Ovary (tissue), 7 donors: ENCODE measurements at regions not wholly inside any gene's neighbourhood (a gene's known extent, or its start where the extent isn't known, plus 50 kb on each side); places are given as distances from the start of the nearest gene placed in this dataset.
"Not testable (repeated sequence)": the region's sequence is repeated elsewhere in the genome, so short reads cannot be mapped to it uniquely, and the experiment has no call there.

Experiments used
- DNase-seq, 5 donors: peaks; one replicate each; pipeline ENCODE4 v3.0.0-alpha.2; 2019 to 2020
- H3K27ac ChIP-seq, 2 donors: fragments of 200-600 bp; one replicate each; pipeline versions ENCODE4 v1.5.1 to v1.8.0; 2019 to 2022
- H3K27me3 ChIP-seq: fragments of 200-600 bp; one replicate; pipeline ENCODE4 v1.8.0; 2022
- H3K36me3 ChIP-seq: fragments of 200-600 bp; sonication (generic); one replicate; pipeline ENCODE4 v1.5.1; 2019
- H3K4me1 ChIP-seq: one replicate; pipeline ENCODE4 v1.8.1; 2013; ENCODE audit warnings: mild to moderate bottlenecking, moderate library complexity; ENCODE audit not compliant: insufficient read depth
- H3K4me3 ChIP-seq: fragments of 200-600 bp; sonication (generic); one replicate; pipeline ENCODE4 v1.5.1; 2017
- H3K9me3 ChIP-seq, 2 donors: fragments of 200-600 bp in 1 of 2; sonication (generic) in 1 of 2; one replicate each; pipeline versions ENCODE4 v1.5.1 to v1.8.1; 2013 to 2019; ENCODE audit warnings: mild to moderate bottlenecking in 1 of 2, moderate library complexity in 1 of 2
- EP300 ChIP-seq: sonication (generic); formaldehyde crosslinking; IDR thresholded peaks from one replicate; pipeline ENCODE4 v1.6.1; 2017; ENCODE audit warnings: antibody characterized with exemption
- POLR2A ChIP-seq: fragments of 450-650 bp; IDR thresholded peaks from one replicate; pipeline ENCODE4 v1.6.1; 2017; ENCODE audit warnings: antibody characterized with exemption, mild to moderate bottlenecking, moderate library complexity
- WGBS, 3 donors: extraction: QIAGEN DNeasy Blood & Tissue Kit in 1 of 3; methylation state at CpG; one replicate each; pipeline versions ENCODE4 v1.1.5 to v1.1.7; 2013 to 2017; 5-methylcytosine and 5-hydroxymethylcytosine counted together
- intact Hi-C, 4 donors: fragments of 100-400 bp; cut with DNase I; formaldehyde crosslinking; loops; one replicate each; pipeline versions ENCODE4 v1.11.0 to v1.15.1; 2022 to 2023
- TF ChIP-seq, protein P1 (sequence below), 3 donors: fragments of 450-650 bp in 2 of 3; fragments of 200-600 bp in 1 of 3; IDR thresholded peaks; one replicate each; pipeline versions ENCODE4 v1.5.1 to v1.8.0; 2016 to 2022; ENCODE audit warnings: antibody characterized with exemption in 3 of 3, mild to moderate bottlenecking in 1 of 3
- donor health status: DM: no; HTN: no; CAD: no; lungs with moderate emphysema.
- donor health status: DM: no; HTN: no; CAD: no.
- donor health status: Bipolar disorder and iron deficiency.
- donor health status: DM: no; HTN: no; CAD: no.
- donor health status: DM: yes; HTN: yes; CAD: no.

DNA sequence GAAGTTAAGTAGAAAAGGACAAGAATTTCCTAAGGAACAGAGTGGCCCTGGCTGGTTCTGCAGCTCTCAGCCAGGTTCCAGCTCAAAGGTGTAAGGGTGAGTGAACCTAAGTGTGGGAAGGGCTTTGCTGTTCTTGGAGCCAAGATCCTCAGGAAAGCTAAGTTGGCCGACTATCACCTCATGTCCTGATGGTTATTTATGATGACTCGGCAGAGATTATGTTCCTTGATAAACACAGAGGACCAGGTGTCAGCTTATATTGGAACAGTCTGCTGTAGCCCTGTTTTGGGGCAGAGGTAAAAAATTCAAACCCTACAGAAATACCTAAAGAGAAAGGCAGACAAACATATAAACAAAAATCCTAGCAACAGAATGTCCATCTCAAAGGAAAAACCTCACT lies 128.5 kb downstream of the TBX3 start:
- TF ChIP-seq, protein P1, sequence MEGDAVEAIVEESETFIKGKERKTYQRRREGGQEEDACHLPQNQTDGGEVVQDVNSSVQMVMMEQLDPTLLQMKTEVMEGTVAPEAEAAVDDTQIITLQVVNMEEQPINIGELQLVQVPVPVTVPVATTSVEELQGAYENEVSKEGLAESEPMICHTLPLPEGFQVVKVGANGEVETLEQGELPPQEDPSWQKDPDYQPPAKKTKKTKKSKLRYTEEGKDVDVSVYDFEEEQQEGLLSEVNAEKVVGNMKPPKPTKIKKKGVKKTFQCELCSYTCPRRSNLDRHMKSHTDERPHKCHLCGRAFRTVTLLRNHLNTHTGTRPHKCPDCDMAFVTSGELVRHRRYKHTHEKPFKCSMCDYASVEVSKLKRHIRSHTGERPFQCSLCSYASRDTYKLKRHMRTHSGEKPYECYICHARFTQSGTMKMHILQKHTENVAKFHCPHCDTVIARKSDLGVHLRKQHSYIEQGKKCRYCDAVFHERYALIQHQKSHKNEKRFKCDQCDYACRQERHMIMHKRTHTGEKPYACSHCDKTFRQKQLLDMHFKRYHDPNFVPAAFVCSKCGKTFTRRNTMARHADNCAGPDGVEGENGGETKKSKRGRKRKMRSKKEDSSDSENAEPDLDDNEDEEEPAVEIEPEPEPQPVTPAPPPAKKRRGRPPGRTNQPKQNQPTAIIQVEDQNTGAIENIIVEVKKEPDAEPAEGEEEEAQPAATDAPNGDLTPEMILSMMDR (IDR thresholded peaks at IDR 0.05) = no peak
- TF ChIP-seq POLR2A (no peak), EP300 (no peak)
- 51 to 55% (median 52%) methylated on average over 2 of the region's 2 CpGs for WGBS, 3 donors
- intact Hi-C loops = no loop called here

DNA sequence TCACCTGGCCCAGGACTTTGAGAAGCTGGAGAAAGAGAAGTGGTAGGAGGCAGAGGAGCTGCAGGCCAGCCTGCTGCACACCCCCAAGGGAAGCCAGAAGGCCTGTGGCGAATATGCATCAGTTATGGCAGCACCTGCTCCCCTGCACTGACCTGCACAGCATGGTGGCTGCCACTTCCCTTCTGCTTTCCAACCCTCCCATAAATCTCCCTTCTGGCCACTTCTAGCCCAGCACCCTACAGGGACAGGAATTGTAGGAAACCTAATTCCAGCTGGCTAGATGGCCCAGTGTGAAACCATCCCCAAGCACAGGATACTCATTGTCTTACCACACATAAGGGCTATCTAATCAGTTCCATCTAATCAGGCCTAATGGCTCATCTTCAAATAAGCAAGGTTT lies 136.3 kb downstream of the TBX3 start:
- DNase-seq = no peak

More for the DNA sequence above, 128.5 kb downstream of the TBX3 start:
- Histone ChIP-seq H3K4me3 (no peak overlapping the region), H3K27me3 (no peaks in the 10 kb centered on the region), H3K27ac (no peak overlapping the region), H3K36me3 (no peaks in the 10 kb centered on the region), H3K9me3 (no peaks in the 10 kb centered on the region), H3K4me1 (no peaks in the 10 kb centered on the region)
- DNase-seq = no peak

DNA sequence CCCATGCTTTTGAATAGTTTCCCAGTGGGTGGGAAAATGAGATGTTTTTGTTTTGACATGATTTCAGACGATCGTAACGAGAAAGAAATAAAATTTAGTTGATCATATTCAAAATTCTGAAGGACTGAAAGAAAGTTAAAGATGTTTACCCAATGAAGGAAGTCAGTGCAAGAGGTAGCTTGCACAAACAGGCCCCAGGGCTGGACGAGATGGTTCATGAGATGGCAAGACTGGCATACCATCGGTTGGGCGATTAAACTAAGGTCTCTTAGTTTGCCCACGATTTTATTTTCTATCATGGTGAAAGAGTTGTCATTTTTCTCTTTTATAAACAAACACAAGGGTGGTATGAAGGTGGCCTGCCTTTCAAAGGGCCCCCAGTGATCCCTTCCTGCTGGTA lies 124.5 kb upstream of the TBX5 start:
- no peak overlapping the region for H3K27ac ChIP-seq
- intact Hi-C loops = no loop called here
- DNase-seq = no peak
- no peaks in the 10 kb centered on the region for H3K27me3 ChIP-seq
- no peaks in the 10 kb centered on the region for H3K9me3 ChIP-seq
- no peak for TF ChIP-seq POLR2A
- no peak for TF ChIP-seq EP300
- TF ChIP-seq, protein P1 (IDR thresholded peaks at IDR 0.05) = no peak
- H3K4me3 ChIP-seq = no peak overlapping the region
- H3K36me3 ChIP-seq = no peaks in the 10 kb centered on the region
- WGBS, 3 donors = 67 to 75% (median 71%) methylated on average over 7 of the region's 7 CpGs
- no peaks in the 10 kb centered on the region for H3K4me1 ChIP-seq

More for the DNA sequence above, 136.3 kb downstream of the TBX3 start:
- no peaks in the 10 kb centered on the region for H3K9me3 ChIP-seq
- H3K27me3 ChIP-seq = no peaks in the 10 kb centered on the region
- no peak overlapping the region for H3K27ac ChIP-seq
- no peak overlapping the region for H3K4me3 ChIP-seq
- no peaks in the 10 kb centered on the region for H3K36me3 ChIP-seq
- no peaks in the 10 kb centered on the region for H3K4me1 ChIP-seq
- intact Hi-C loops = no loop called here
- 62 to 78% (median 73%) methylated on average over 1 of the region's 1 CpG for WGBS, 3 donors
- TF ChIP-seq, protein P1 (IDR thresholded peaks at IDR 0.05) = no peak
- TF ChIP-seq POLR2A (no peak), EP300 (no peak)

DNA sequence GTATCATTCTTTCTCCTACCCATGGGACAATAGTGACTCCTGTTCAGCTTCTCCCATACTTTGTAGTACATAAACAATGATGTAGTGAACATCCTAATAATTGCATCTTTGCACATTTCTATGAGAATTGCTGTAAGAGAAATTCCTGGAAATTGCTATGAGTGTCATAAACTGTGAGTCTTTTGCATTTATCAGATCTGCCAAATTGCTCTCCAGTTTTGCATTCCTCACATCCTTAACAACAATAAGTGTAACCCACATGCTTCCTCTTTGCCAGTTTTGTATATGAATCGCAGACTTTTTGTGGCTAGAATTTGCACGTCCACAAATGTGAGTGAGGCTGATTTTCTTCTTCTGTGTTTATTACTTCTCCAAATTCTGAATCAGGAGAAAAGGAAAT lies 124.0 kb upstream of the TBX5 start:
- Histone ChIP-seq H3K9me3 (no peaks in the 10 kb centered on the region), H3K36me3 (no peaks in the 10 kb centered on the region), H3K27ac (no peak overlapping the region), H3K4me3 (no peak overlapping the region), H3K27me3 (no peaks in the 10 kb centered on the region), H3K4me1 (no peaks in the 10 kb centered on the region)
- TF ChIP-seq, protein P1 (IDR thresholded peaks at IDR 0.05) = no peak
- TF ChIP-seq POLR2A (no peak), EP300 (no peak)
- intact Hi-C loops = no loop called here
- WGBS, 3 donors = 77 to 85% (median 77%) methylated on average over 2 of the region's 2 CpGs
- DNase-seq = no peak

DNA sequence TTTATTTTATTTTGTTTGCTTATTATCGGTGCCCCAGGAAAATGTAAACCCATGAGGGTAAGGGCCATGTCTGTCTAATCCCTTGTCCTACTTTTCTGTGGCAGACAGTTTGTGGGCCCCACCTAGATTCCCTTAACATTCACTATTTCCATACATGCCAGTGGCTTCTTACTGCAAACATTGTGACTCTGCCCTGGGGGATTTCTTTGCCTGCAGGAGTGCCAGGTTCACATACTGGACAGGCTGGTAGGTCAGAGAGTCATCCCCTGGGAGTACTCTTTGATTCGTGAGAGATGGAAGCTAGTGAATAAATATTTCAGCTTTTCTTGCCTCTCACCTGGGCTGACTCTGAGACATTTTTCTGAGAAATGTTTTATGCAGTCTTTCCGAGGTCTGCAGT lies 122.8 kb upstream of the TBX5 start:
- intact Hi-C loops = no loop called here
- Histone ChIP-seq H3K27me3 (no peaks in the 10 kb centered on the region), H3K9me3 (no peaks in the 10 kb centered on the region), H3K4me3 (no peak overlapping the region), H3K27ac (no peak overlapping the region), H3K36me3 (no peaks in the 10 kb centered on the region), H3K4me1 (no peaks in the 10 kb centered on the region)
- 48 to 76% (median 58%) methylated on average over 3 of the region's 3 CpGs for WGBS, 3 donors
- DNase-seq = no peak
- TF ChIP-seq POLR2A (no peak), EP300 (no peak)
- TF ChIP-seq, protein P1 (IDR thresholded peaks at IDR 0.05) = no peak

DNA sequence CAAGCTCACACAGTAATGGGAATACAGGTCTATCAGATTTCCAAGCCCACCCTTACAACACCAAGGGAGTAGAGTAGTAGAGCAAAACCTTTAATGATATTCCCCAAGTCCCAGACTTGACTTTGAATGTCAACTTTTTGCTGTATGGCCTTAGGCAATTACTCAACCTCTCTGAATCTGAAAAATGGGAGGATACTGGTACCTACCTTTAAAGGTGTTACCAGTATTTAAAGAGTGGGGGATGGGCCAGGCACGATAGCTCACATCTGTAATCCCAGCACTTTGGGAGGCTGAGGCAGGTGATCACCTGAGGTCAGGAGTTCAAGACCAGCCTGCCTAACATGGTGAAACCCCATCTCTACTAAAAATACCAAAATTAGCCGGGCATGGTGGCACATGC lies 115.2 kb upstream of the TBX5 start:
- H3K36me3 ChIP-seq = not testable (repeated sequence)
- 75 to 86% (median 79%) methylated on average over 2 of the region's 2 CpGs for WGBS, 3 donors

More for the DNA sequence above, 115.2 kb upstream of the TBX5 start:
- DNase-seq, H3K4me1 ChIP-seq, H3K27me3 ChIP-seq, H3K4me3 ChIP-seq, H3K27ac ChIP-seq, H3K9me3 ChIP-seq, intact Hi-C loops: not testable (repeated sequence)
